ENCODE measurements at regions not wholly inside any gene's neighbourhood (a gene's known extent, or its start where the extent isn't known, plus 50 kb on each side); places are given as distances from the start of the nearest gene placed in this dataset.

- FAIRE-seq, result no peak
Observed at GRCh38 chr5:71954329-71954728, 152.9 kb upstream of the MAP1B start.

- no peak for FAIRE-seq
Observed at GRCh38 chr5:71955723-71956122, 151.6 kb upstream of the MAP1B start.

GRCh38 chr5:71957292-71957898 is 149.9 kb upstream of the MAP1B start:
- FAIRE-seq, result no peak

- no peak for FAIRE-seq
Observed at GRCh38 chr5:71960195-71960594, 147.1 kb upstream of the MAP1B start.

- FAIRE-seq, result no peak
Observed at GRCh38 chr5:71961786-71962185, 145.5 kb upstream of the MAP1B start.

- no peak for FAIRE-seq
Observed at GRCh38 chr5:71969460-71969859, 137.8 kb upstream of the MAP1B start.

GRCh38 chr5:71971862-71972261 is 135.4 kb upstream of the MAP1B start:
- FAIRE-seq, result no peak

GRCh38 chr5:71972777-71973473 is 134.3 kb upstream of the MAP1B start:
- no peak for FAIRE-seq

GRCh38 chr5:71973563-71973962 is 133.7 kb upstream of the MAP1B start:
- no peak for FAIRE-seq

- FAIRE-seq, result no peak
Observed at GRCh38 chr5:71974165-71974564, 133.1 kb upstream of the MAP1B start.

GRCh38 chr5:71974622-71975021 is 132.7 kb upstream of the MAP1B start:
- no peak for FAIRE-seq

GRCh38 chr5:71976449-71976848 is 130.8 kb upstream of the MAP1B start:
- no peak for FAIRE-seq

- FAIRE-seq, result no peak
Observed at GRCh38 chr5:71977311-71977710, 130.0 kb upstream of the MAP1B start.

- FAIRE-seq, result no peak
Observed at GRCh38 chr5:71978216-71978615, 129.1 kb upstream of the MAP1B start.

GRCh38 chr5:71982717-71983395 is 124.4 kb upstream of the MAP1B start:
- FAIRE-seq, result no peak

- FAIRE-seq, result no peak
Observed at GRCh38 chr5:71986101-71986500, 121.2 kb upstream of the MAP1B start.

- no peak for FAIRE-seq
Observed at GRCh38 chr5:71988808-71989207, 118.5 kb upstream of the MAP1B start.

- FAIRE-seq, result no peak
Observed at GRCh38 chr5:71993600-71993999, 113.7 kb upstream of the MAP1B start.

- FAIRE-seq, result no peak
Observed at GRCh38 chr5:71996789-71997188, 110.5 kb upstream of the MAP1B start.

GRCh38 chr5:71998746-71999145 is 108.5 kb upstream of the MAP1B start:
- no peak for FAIRE-seq

GRCh38 chr5:72000707-72001106 is 106.6 kb upstream of the MAP1B start:
- no peak for FAIRE-seq

- FAIRE-seq, result no peak
Observed at GRCh38 chr5:72005671-72006070, 101.6 kb upstream of the MAP1B start.

- no peak for FAIRE-seq
Observed at GRCh38 chr5:72006361-72006760, 100.9 kb upstream of the MAP1B start.

GRCh38 chr5:72007336-72008111 is 99.8 kb upstream of the MAP1B start:
- no peak for FAIRE-seq

Measured in G401.6 (cell line).